HG03135 (cell line): ENCODE measurements at regions not wholly inside any gene's neighbourhood (a gene's known extent, or its start where the extent isn't known, plus 50 kb on each side); places are given as distances from the start of the nearest gene placed in this dataset.
"Not testable (repeated sequence)": the region's sequence is repeated elsewhere in the genome, so short reads cannot be mapped to it uniquely, and the experiment has no call there.

ENCODE experiments used
- ATAC-seq: cut with Tn5 transposase; IDR thresholded peaks from one replicate; pipeline ENCODE4 v1.9.1; 2021; ENCODE audit warnings: mild to moderate bottlenecking, moderate library complexity; ENCODE audit not compliant: unreplicated experiment

GRCh38 chr3:163573324-163573723, 1505.0 kb downstream of the SI start:
- ATAC-seq, result no peak

GRCh38 chr3:163572856-163573255, 1505.4 kb downstream of the SI start:
- ATAC-seq, result no peak

DNA sequence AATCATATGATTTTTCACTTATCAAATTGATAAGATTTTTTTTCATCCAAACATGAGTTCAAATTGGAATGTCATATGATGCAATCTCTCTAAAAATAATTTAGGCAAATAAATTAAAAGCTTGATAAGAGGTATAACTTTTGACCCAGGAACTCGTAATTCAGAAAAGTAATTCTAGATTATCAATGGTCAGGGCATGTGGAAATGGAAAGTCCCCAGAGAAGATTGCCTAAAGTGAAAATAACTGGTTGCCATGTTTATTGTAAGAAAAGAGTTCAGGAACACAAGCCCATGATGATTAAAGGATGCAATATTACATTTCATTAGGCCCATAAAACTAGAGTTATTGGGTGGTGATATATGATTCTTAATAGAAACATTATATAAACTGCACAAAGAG, 1514.8 kb downstream of the SI start:
- no peak for ATAC-seq

DNA sequence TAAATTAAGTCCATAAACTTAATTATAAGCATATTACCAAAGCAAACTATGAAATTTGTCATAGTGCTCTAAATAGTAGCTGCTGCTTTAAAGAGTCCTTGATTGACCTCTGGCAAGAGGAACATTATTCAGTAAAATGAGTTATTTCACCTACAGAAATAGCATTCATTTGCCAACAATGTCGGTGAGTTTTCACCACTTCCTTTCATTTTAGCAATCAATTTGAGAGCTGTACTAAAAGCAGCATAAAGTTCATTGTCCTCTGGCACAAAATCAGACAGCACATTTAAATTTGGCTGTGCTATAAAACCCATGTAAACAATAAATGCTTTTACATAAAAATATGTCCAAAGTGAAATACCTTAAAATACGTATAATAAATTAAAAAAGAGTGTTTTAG, 1515.7 kb downstream of the SI start:
- no peak for ATAC-seq

GRCh38 chr3:163561151-163561550, 1517.1 kb downstream of the SI start:
- no peak for ATAC-seq

DNA sequence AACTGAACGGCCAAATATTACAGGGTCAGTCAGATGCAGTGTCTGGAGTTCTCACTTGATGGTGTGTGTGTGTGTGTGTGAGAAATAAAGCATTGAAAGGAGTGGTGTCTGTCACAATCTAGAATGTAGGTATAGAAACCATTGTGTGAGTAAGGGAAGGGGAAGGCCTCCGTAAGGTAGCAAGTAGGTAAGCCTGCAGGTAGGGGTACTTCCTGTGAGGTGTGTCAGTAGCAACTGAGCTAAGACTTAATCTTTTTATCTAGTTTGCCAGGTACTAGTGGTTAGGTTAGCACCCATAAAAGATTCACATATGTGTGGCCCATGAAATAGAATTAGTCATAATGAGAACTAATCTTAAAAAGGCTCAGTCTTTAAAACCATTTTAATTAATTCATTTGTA, 1517.8 kb downstream of the SI start:
- no peak for ATAC-seq

DNA sequence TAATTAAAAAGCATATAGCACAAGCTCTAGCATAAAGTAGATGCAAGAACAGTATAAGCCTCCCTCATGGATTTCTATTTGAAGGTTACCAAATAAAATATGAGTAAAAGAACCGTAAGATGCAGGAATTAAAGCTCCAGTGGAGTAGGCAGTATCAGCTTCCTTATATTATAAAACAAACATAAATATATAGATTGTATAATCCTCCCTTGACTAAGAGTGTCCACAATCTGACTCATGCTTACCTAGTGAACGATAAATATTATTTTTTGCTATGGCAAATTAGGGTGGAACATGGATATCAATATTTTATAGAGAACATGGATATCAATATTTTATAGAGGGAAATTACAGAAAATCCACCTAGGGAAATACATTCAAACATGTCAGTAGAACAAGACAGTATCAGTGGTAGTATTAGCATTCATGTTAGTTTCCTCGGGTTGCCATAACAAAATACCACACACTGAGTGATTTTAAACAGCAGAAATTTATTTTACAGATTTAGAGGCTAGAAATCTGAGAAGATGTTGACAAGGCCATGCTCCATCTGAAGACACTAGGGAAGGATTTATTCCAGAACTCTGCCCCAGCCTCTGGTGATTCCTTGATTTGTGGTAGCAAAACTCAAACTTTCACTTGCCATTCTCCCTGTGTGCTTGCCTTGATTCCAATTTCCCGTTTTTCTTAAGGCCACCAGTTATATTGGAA, 1521.3 kb downstream of the SI start:
- no peak for ATAC-seq

- ATAC-seq, result no peak
These were observed 1522.4 kb downstream of the SI start for GRCh38 chr3:163555918-163556317.

DNA sequence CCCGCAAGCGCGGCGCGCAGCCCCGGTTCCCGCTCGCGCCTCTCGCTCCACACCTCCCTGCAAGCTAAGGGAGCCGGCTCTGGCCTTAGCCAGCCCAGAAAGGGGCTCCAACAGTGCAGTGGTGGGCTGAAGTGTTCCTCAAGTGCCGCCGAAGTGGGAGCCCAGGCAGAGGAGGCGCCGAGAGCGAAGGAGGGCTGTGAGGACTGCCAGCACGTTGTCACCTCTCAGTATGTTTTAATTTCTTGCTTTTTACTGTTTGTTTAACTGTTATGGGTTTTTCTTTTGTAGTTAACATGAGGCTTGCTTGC, 1525.7 kb downstream of the SI start:
- ATAC-seq, result no peak

- not testable (repeated sequence) for ATAC-seq
These were observed 1526.2 kb downstream of the SI start for GRCh38 chr3:163551915-163552658.

GRCh38 chr3:163548015-163548414, 1530.3 kb downstream of the SI start:
- no peak for ATAC-seq

DNA sequence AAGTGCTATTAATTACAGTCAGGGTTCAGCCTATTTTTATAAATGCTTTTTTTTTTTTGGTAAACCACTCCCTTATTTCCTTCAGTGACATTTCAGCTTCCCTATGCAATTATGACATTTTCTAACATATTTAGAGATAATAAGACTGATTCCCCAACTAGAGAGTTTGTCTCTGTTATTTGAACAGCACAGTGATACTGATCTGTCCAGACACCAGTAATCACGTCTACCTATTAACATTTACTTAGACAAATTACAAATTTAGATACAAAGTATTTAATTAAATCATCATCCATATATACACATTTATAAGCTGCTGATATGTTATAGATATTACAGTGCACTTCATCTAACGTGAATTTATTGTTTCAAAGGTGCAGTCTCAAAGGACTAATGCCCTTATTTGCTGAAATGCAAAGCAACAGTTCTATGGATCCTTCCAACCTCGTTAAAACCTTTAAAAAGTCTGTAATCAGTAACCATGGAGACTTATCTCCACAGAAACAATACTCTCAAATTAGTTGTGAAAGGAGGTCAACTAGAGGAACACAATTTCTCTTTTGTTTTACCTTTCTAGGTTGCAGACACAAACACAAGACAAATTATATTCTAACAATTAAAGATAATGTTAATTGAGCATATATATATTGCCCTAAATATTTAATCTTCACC, 1531.1 kb downstream of the SI start:
- ATAC-seq, result no peak

DNA sequence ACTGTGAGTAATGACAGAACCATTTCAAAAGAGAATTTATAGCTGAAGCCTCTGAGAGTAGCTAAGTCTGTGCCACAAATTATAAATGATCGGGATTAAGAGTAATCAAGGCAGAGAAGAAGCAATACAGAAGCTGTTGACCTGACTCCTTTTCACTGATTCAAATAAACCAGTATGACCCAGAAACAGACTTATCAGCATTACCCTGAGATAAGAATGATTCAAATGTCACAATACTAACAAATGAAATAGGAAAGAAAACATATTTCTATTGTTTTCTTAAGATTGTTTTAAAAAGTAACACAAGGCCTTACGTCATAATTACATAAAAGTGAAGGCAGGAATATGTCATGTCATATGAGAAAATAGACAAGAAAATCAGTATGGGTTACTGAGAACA, 1534.6 kb downstream of the SI start:
- ATAC-seq, result no peak

- ATAC-seq, result no peak
These were observed 1536.7 kb downstream of the SI start for GRCh38 chr3:163541629-163542028.

GRCh38 chr3:163538387-163538786, 1539.9 kb downstream of the SI start:
- no peak for ATAC-seq

DNA sequence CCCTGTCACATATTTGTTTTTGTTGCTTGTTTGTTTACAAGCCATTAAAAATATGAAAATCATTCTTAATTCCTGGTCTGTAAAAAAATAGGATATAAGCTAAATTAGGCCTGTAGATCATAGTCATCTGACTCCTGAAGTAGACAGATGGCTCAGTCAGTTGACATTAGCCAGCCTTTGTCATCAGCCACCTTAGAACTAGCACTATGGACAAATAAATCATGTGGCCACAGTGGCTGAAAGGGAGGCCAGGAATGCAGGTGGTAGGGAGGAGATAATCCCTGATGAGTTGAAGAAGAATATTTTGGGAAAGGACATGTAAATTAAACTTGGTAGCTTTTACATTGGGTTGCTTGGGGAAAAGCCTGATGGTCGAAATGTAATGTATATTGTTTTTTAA, 1544.9 kb downstream of the SI start:
- ATAC-seq, result no peak

DNA sequence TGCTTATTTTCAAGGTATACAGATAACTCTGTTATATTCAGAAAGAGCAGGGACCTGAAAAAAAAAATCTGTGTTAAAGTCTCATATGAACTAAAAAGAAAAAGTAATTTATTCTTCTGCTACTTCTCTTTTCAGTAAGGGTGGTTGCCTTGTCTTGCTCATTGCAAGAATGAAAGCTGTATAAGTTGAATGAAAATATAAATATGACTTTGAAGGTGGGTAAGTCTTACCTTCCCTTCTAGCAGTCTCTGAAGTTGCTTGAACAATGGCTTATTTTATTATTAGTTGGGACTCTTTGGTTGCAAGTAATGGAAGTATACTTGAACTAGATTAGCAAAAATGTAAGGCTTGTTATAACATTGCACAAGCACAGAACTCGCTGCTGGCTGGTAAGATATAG, 1554.9 kb downstream of the SI start:
- ATAC-seq, result no peak

DNA sequence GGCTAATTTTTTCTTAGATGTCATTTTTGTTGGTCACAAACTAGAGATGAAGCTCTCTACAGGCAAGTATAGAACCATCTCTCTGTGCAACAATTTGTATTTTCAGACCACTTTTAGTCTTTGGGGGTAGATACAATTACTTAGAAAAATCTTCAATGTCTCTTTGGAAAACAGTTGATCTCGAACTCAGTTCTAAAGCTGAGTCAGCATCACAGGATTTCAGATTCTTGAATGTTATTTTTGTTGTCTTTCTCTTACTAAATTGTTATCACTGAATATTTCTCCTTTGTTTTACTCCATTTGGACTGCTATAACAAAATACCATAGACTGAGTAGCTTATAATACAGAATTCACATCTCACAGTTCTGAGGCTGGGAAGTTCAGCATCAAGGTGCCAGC, 1557.0 kb downstream of the SI start:
- ATAC-seq, result no peak

DNA sequence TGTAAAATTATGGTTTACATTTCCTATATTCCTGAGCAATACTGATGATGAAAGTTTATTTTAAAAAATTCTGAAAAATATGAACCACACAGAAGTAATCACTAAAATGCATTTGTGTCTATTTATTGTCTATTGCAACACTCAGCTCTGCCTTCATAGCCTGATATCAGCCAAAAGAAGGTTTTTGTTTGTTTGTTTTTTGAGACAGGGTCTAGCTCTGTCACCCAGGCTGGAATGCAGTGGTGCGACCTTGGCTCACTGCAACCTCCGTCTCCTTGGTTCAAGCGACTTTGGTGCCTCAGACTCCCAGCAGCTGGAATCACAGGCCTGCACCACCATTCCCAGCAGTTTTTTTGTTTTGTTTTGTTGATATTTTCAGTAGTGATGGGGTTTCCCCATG, 1560.2 kb downstream of the SI start:
- ATAC-seq, result no peak

- no peak for ATAC-seq
These were observed 1565.1 kb downstream of the SI start for GRCh38 chr3:163513149-163513657.

GRCh38 chr3:163508206-163508605, 1570.1 kb downstream of the SI start:
- ATAC-seq, result no peak

GRCh38 chr3:163504974-163505373, 1573.3 kb downstream of the SI start:
- no peak for ATAC-seq
